Lower lobe of right lung (tissue), 2 donors: ENCODE measurements at regions not wholly inside any gene's neighbourhood (a gene's known extent, or its start where the extent isn't known, plus 50 kb on each side); places are given as distances from the start of the nearest gene placed in this dataset.

Experiments used
- ATAC-seq, 2 donors: fragments of 200-7000 bp; cut with Tn5 transposase; one replicate each; pipeline ENCODE4 v1.9.1; 2020 to 2022; ENCODE audit warnings: mild to moderate bottlenecking in 2 of 2, moderate library complexity in 2 of 2
- DNase-seq: peaks from one replicate; pipeline ENCODE4 v3.0.0-alpha.2; 2020
- H3K27ac ChIP-seq: fragments of 200-600 bp; one replicate; pipeline ENCODE4 v1.8.0; 2022
- H3K27me3 ChIP-seq: fragments of 200-600 bp; one replicate; pipeline ENCODE4 v1.8.0; 2022; ENCODE audit warnings: low read depth
- H3K36me3 ChIP-seq: fragments of 200-600 bp; one replicate; pipeline ENCODE4 v1.8.0; 2022; ENCODE audit warnings: mild to moderate bottlenecking
- H3K4me1 ChIP-seq: fragments of 200-600 bp; one replicate; pipeline ENCODE4 v1.8.0; 2022
- H3K4me3 ChIP-seq: fragments of 200-600 bp; one replicate; pipeline ENCODE4 v1.8.0; 2022; ENCODE audit warnings: mild to moderate bottlenecking
- H3K9me3 ChIP-seq: fragments of 200-600 bp; one replicate; pipeline ENCODE4 v1.8.0; 2022
- CTCF ChIP-seq: fragments of 200-600 bp; IDR thresholded peaks from one replicate; pipeline ENCODE4 v1.8.0; 2022; ENCODE audit warnings: antibody characterized with exemption, mild to moderate bottlenecking
- intact Hi-C: fragments of 100-400 bp; cut with DNase I; formaldehyde crosslinking; loops from one replicate; pipeline ENCODE4 v1.11.0; 2022
- donor health status: DM: no; HTN: yes; CAD: no; lungs with severe emphysema.

GRCh38 chr1:94325377-94326302 lies 88.3 kb upstream of the ARHGAP29 start:
- H3K27ac ChIP-seq, result peak overlapping the region; percentile 32
- no peak for DNase-seq
- intact Hi-C loops, result no loop called here

GRCh38 chr1:94324178-94324544 lies 86.8 kb upstream of the ARHGAP29 start:
- H3K36me3 ChIP-seq, result no peaks in the 10 kb centered on the region
- H3K27me3 ChIP-seq, result no peaks in the 10 kb centered on the region
- H3K4me1 ChIP-seq, result peaks cover 30% of the 10 kb centered on the region
- ATAC-seq (no peak), DNase-seq (no peak)
- intact Hi-C loops, result no loop called here
- no peaks in the 10 kb centered on the region for H3K9me3 ChIP-seq
- H3K4me3 ChIP-seq, result no peak overlapping the region
- TF ChIP-seq CTCF, result no peak
- H3K27ac ChIP-seq, result peak overlapping the region; percentile 27

More at GRCh38 chr1:94325377-94326302, 88.3 kb upstream of the ARHGAP29 start:
- Histone ChIP-seq H3K36me3 (no peaks in the 10 kb centered on the region), H3K4me1 (peaks cover 30% of the 10 kb centered on the region), H3K27me3 (no peaks in the 10 kb centered on the region), H3K4me3 (no peak overlapping the region), H3K9me3 (no peaks in the 10 kb centered on the region)
- no peak for TF ChIP-seq CTCF
- peak; percentile 56 to 66 for ATAC-seq

GRCh38 chr1:94323311-94324177 lies 86.2 kb upstream of the ARHGAP29 start:
- no peak for ATAC-seq
- no peak for DNase-seq
- no peaks in the 10 kb centered on the region for H3K27me3 ChIP-seq
- no peaks in the 10 kb centered on the region for H3K9me3 ChIP-seq
- TF ChIP-seq CTCF, result no peak
- H3K27ac ChIP-seq, result peak overlapping the region; percentile 47
- H3K4me1 ChIP-seq, result peaks cover 30% of the 10 kb centered on the region
- H3K36me3 ChIP-seq, result no peaks in the 10 kb centered on the region
- no peak overlapping the region for H3K4me3 ChIP-seq
- intact Hi-C loops, result no loop called here

- Histone ChIP-seq H3K4me1 (peaks cover 25% of the 10 kb centered on the region), H3K4me3 (no peak overlapping the region), H3K9me3 (no peaks in the 10 kb centered on the region), H3K36me3 (no peaks in the 10 kb centered on the region), H3K27ac (peak overlapping the region; percentile 47), H3K27me3 (no peaks in the 10 kb centered on the region)
- no peak for TF ChIP-seq CTCF
- ATAC-seq, result no peak
- DNase-seq, result no peak
- intact Hi-C loops, result no loop called here
These were observed 85.3 kb upstream of the ARHGAP29 start for GRCh38 chr1:94322696-94323095.

GRCh38 chr1:94321662-94322061 lies 84.3 kb upstream of the ARHGAP29 start:
- no peak for TF ChIP-seq CTCF
- no peak for ATAC-seq
- intact Hi-C loops, result no loop called here
- H3K36me3 ChIP-seq, result no peaks in the 10 kb centered on the region
- no peak for DNase-seq
- H3K27ac ChIP-seq, result no peak overlapping the region
- H3K4me1 ChIP-seq, result peaks cover 15% of the 10 kb centered on the region
- H3K4me3 ChIP-seq, result no peak overlapping the region
- no peaks in the 10 kb centered on the region for H3K27me3 ChIP-seq
- H3K9me3 ChIP-seq, result no peaks in the 10 kb centered on the region
